ENCODE measurements at regions not wholly inside any gene's neighbourhood (a gene's known extent, or its start where the extent isn't known, plus 50 kb on each side); places are given as distances from the start of the nearest gene placed in this dataset.

GRCh38 chr1:232218955-232219865 is 410.7 kb downstream of the SIPA1L2 start:
- TF ChIP-seq YY1 (IDR thresholded peaks at IDR 0.05; ENCODE audit: insufficient read depth, insufficient read length) (no peak), ZNF274 (IDR thresholded peaks at IDR 0.05; ENCODE audit: low read depth, low read length) (no peak), SUZ12 (IDR thresholded peaks at IDR 0.05; ENCODE audit: extremely low read depth, insufficient read depth, insufficient read length) (no peak)
